Left lobe of liver (tissue), 2 donors: ENCODE measurements at regions not wholly inside any gene's neighbourhood (a gene's known extent, or its start where the extent isn't known, plus 50 kb on each side); places are given as distances from the start of the nearest gene placed in this dataset.

Experiments
- ATAC-seq: fragments of 200-7000 bp; cut with Tn5 transposase; one replicate; pipeline ENCODE4 v1.9.1; 2020; ENCODE audit warnings: mild to moderate bottlenecking, moderate library complexity
- DNase-seq: peaks from one replicate; pipeline ENCODE4 v3.0.0-alpha.2; 2020; ENCODE audit warnings: low spot score
- donor health status: DM: no; HTN: no; CAD: no; lungs with moderate emphysema.
- donor health status: DM: no; HTN: yes; CAD: no.

GRCh38 chr4:96755569-96756484, 915.9 kb downstream of the PDHA2 start:
- DNase-seq (no peak), ATAC-seq (no peak)

GRCh38 chr4:96756584-96756983, 916.7 kb downstream of the PDHA2 start:
- no peak for ATAC-seq
- DNase-seq = no peak

- ATAC-seq = no peak
- no peak for DNase-seq
Observed at GRCh38 chr4:96763546-96763945, 923.7 kb downstream of the PDHA2 start.

- no peak for ATAC-seq
- no peak for DNase-seq
Observed at GRCh38 chr4:96766359-96766758, 926.5 kb downstream of the PDHA2 start.

- DNase-seq (no peak), ATAC-seq (no peak)
Observed at GRCh38 chr4:96767815-96768480, 928.1 kb downstream of the PDHA2 start.

GRCh38 chr4:96775501-96775900, 935.6 kb downstream of the PDHA2 start:
- no peak for DNase-seq
- ATAC-seq = no peak

GRCh38 chr4:96776920-96777527, 937.1 kb downstream of the PDHA2 start:
- ATAC-seq = no peak

GRCh38 chr4:96784336-96784735, 944.4 kb downstream of the PDHA2 start:
- DNase-seq = no peak
- ATAC-seq = no peak

More at GRCh38 chr4:96776920-96777527, 937.1 kb downstream of the PDHA2 start:
- DNase-seq = no peak

- DNase-seq (no peak), ATAC-seq (no peak)
Observed at GRCh38 chr4:96786306-96786705, 946.4 kb downstream of the PDHA2 start.

GRCh38 chr4:96787766-96788165, 947.9 kb downstream of the PDHA2 start:
- ATAC-seq (no peak), DNase-seq (no peak)

GRCh38 chr4:96809563-96809962, 969.7 kb downstream of the PDHA2 start:
- DNase-seq (no peak), ATAC-seq (no peak)

- DNase-seq (no peak), ATAC-seq (no peak)
Observed at GRCh38 chr4:96827086-96827485, 987.2 kb downstream of the PDHA2 start.

GRCh38 chr4:96833831-96834230, 993.9 kb downstream of the PDHA2 start:
- DNase-seq (no peak), ATAC-seq (no peak)

- no peak for DNase-seq
- ATAC-seq = no peak
Observed at GRCh38 chr4:96835991-96836390, 996.1 kb downstream of the PDHA2 start.

GRCh38 chr4:96839441-96839840, 999.5 kb downstream of the PDHA2 start:
- DNase-seq (no peak), ATAC-seq (no peak)

- DNase-seq (no peak), ATAC-seq (no peak)
Observed at GRCh38 chr4:96841801-96842200, 1001.9 kb downstream of the PDHA2 start.

- ATAC-seq (no peak), DNase-seq (no peak)
Observed at GRCh38 chr4:96844858-96845490, 1005.1 kb downstream of the PDHA2 start.

GRCh38 chr4:96845819-96846218, 1005.9 kb downstream of the PDHA2 start:
- ATAC-seq (no peak), DNase-seq (no peak)

GRCh38 chr4:96874657-96875056, 1034.8 kb downstream of the PDHA2 start:
- ATAC-seq = no peak
- no peak for DNase-seq

GRCh38 chr4:96879527-96879926, 1039.6 kb downstream of the PDHA2 start:
- DNase-seq = no peak
- ATAC-seq = no peak

- ATAC-seq = no peak
Observed at GRCh38 chr4:96887857-96888256, 1048.0 kb downstream of the PDHA2 start.

More at GRCh38 chr4:96887857-96888256, 1048.0 kb downstream of the PDHA2 start:
- DNase-seq = no peak
